Fibroblast of pulmonary artery (primary cell): ENCODE measurements at regions not wholly inside any gene's neighbourhood (a gene's known extent, or its start where the extent isn't known, plus 50 kb on each side); places are given as distances from the start of the nearest gene placed in this dataset.

Experiments
- DNase-seq: peaks from one replicate; pipeline ENCODE4 v3.0.0-alpha.2; 2010; ENCODE audit warnings: low read depth
- H3K4me3 ChIP-seq: replicated peaks from 2 replicates; pipeline ENCODE4 v1.5.1; 2011; ENCODE audit warnings: low read depth, mild to moderate bottlenecking, control low read depth, low read length, moderate library complexity
- CTCF ChIP-seq: IDR thresholded peaks from 2 replicates; pipeline ENCODE4 v1.5.1; 2011; ENCODE audit warnings: mild to moderate bottlenecking, control low read depth, low read length, inconsistent platforms; ENCODE audit errors: missing control alignments

GRCh38 chr18:39031647-39032046, 1466.0 kb upstream of the CELF4 start:
- no peak for DNase-seq
- H3K4me3 ChIP-seq = no peak overlapping the region
- TF ChIP-seq CTCF = no peak

GRCh38 chr18:39030124-39030655, 1464.6 kb upstream of the CELF4 start:
- H3K4me3 ChIP-seq = no peak overlapping the region
- no peak for TF ChIP-seq CTCF
- no peak for DNase-seq

- H3K4me3 ChIP-seq = no peak overlapping the region
- TF ChIP-seq CTCF = no peak
- no peak for DNase-seq
Measured at GRCh38 chr18:39025531-39025930, 1459.9 kb upstream of the CELF4 start.

GRCh38 chr18:39019989-39020388, 1454.4 kb upstream of the CELF4 start:
- no peak overlapping the region for H3K4me3 ChIP-seq
- TF ChIP-seq CTCF = no peak
- DNase-seq = no peak

- no peak overlapping the region for H3K4me3 ChIP-seq
- no peak for TF ChIP-seq CTCF
- no peak for DNase-seq
Measured at GRCh38 chr18:39007031-39007902, 1441.7 kb upstream of the CELF4 start.

GRCh38 chr18:38996056-38996455, 1430.5 kb upstream of the CELF4 start:
- TF ChIP-seq CTCF = no peak
- no peak overlapping the region for H3K4me3 ChIP-seq
- DNase-seq = no peak

- no peak for DNase-seq
- TF ChIP-seq CTCF = no peak
- no peak overlapping the region for H3K4me3 ChIP-seq
Measured at GRCh38 chr18:38993342-38993741, 1427.7 kb upstream of the CELF4 start.
